Peyer's patch (tissue), 4 donors: ENCODE measurements at regions not wholly inside any gene's neighbourhood (a gene's known extent, or its start where the extent isn't known, plus 50 kb on each side); places are given as distances from the start of the nearest gene placed in this dataset.
"Not testable (repeated sequence)": the region's sequence is repeated elsewhere in the genome, so short reads cannot be mapped to it uniquely, and the experiment has no call there.

Experiments
- DNase-seq, 3 donors: peaks; one replicate each; pipeline ENCODE4 v3.0.0-alpha.2; 2017 to 2019
- H3K27ac ChIP-seq, 4 donors: fragments of 200-600 bp; sonication (generic); one replicate each; pipeline ENCODE4 v1.5.1; 2016 to 2019
- H3K27me3 ChIP-seq, 2 donors: fragments of 200-600 bp; sonication (generic); one replicate each; pipeline ENCODE4 v1.5.1; 2019
- H3K36me3 ChIP-seq, 3 donors: fragments of 200-600 bp; sonication (generic); one replicate each; pipeline ENCODE4 v1.5.1; 2016 to 2019
- H3K4me1 ChIP-seq, 4 donors: fragments of 200-600 bp; sonication (generic); one replicate each; pipeline ENCODE4 v1.5.1; 2016 to 2019
- H3K4me3 ChIP-seq, 4 donors: fragments of 200-600 bp; sonication (generic); 1 replicate in 3 of 4; 2 replicates in 1 of 4; pipeline ENCODE4 v1.5.1; 2016 to 2019; ENCODE audit warnings: mild to moderate bottlenecking in 1 of 4
- H3K9me3 ChIP-seq, 4 donors: fragments of 200-600 bp; sonication (generic); one replicate each; pipeline ENCODE4 v1.5.1; 2016 to 2019; ENCODE audit warnings: mild to moderate bottlenecking in 1 of 4
- POLR2A ChIP-seq, 2 donors: fragments of 450-650 bp; IDR thresholded peaks; one replicate each; pipeline ENCODE4 v1.5.1; 2017; ENCODE audit warnings: antibody characterized with exemption in 2 of 2, mild to moderate bottlenecking in 2 of 2, moderate library complexity in 2 of 2
- TF ChIP-seq, protein P1 (sequence below), 6 experiments: fragments of 450-650 bp in 4 of 6; fragments of 200-600 bp in 2 of 6; sonication (generic) in 1 of 6; IDR thresholded peaks; one replicate each; pipeline ENCODE4 v1.5.1; 2017 to 2019; ENCODE audit warnings: antibody characterized with exemption in 6 of 6, mild to moderate bottlenecking in 3 of 6, moderate library complexity in 1 of 6

DNA sequence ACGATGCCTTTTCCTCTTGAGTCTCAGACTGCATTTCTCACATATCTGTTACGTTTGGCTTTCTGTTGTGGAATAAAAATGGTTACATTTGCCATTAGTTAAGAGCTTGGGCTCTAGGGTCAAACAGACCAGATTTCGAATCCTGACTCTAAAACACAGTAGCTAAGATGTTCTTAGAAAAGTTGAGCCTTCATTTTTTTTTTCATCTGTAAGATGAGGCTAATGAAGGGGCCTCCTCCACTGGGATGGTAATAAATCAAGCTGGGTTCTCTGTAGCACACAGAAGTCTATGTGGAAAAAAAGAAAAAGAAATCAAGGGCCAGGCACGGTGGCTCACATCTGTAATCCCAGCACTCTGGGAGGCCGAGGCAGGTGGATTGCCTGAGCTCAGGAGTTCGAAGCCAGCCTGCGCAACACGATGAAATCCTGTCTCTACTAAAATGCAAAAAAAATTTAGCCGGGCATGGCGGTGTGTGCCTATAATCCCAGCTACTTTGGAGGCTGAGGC, 49.9 kb upstream of the CAPRIN1 start:
- H3K27ac ChIP-seq: no peak overlapping the region
- no peak for TF ChIP-seq POLR2A (IDR thresholded peaks at IDR 0.05)
- TF ChIP-seq, protein P1, sequence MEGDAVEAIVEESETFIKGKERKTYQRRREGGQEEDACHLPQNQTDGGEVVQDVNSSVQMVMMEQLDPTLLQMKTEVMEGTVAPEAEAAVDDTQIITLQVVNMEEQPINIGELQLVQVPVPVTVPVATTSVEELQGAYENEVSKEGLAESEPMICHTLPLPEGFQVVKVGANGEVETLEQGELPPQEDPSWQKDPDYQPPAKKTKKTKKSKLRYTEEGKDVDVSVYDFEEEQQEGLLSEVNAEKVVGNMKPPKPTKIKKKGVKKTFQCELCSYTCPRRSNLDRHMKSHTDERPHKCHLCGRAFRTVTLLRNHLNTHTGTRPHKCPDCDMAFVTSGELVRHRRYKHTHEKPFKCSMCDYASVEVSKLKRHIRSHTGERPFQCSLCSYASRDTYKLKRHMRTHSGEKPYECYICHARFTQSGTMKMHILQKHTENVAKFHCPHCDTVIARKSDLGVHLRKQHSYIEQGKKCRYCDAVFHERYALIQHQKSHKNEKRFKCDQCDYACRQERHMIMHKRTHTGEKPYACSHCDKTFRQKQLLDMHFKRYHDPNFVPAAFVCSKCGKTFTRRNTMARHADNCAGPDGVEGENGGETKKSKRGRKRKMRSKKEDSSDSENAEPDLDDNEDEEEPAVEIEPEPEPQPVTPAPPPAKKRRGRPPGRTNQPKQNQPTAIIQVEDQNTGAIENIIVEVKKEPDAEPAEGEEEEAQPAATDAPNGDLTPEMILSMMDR (IDR thresholded peaks at IDR 0.05): no peak
- H3K36me3 ChIP-seq: no peaks in the 10 kb centered on the region
- no peaks in the 10 kb centered on the region for H3K27me3 ChIP-seq
- no peak for DNase-seq
- no peaks in the 10 kb centered on the region for H3K9me3 ChIP-seq
- peaks cover 0 to 4% (median 0%) of the 10 kb centered on the region in 4 donors for H3K4me1 ChIP-seq
- H3K4me3 ChIP-seq: no peak overlapping the region

DNA sequence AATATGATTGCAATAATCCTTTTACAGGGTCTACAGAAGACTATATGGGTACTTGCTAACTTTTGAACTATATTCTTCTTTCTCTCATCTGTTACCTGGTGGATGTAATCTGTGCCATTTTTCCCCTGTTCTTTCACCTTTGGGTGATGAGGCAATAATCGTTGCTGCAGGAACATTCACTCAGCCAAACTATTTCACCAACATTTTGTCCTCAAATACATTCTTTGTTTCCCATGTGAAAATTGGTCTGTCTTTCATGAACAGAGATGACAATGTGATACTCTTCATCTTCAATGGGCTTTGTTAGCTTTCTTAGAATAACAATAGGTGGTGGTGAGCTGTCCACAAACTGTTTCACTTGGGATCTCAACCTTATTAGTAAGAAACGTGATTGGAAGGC, 52.1 kb upstream of the CAPRIN1 start:
- no peak for DNase-seq
- H3K9me3 ChIP-seq: no peaks in the 10 kb centered on the region
- no peak overlapping the region for H3K27ac ChIP-seq
- H3K27me3 ChIP-seq: no peaks in the 10 kb centered on the region
- peaks cover 0 to 4% (median 0%) of the 10 kb centered on the region in 4 donors for H3K4me1 ChIP-seq
- TF ChIP-seq, protein P1 (IDR thresholded peaks at IDR 0.05): no peak
- TF ChIP-seq POLR2A (IDR thresholded peaks at IDR 0.05): no peak
- H3K36me3 ChIP-seq: no peaks in the 10 kb centered on the region
- no peak overlapping the region for H3K4me3 ChIP-seq

DNA sequence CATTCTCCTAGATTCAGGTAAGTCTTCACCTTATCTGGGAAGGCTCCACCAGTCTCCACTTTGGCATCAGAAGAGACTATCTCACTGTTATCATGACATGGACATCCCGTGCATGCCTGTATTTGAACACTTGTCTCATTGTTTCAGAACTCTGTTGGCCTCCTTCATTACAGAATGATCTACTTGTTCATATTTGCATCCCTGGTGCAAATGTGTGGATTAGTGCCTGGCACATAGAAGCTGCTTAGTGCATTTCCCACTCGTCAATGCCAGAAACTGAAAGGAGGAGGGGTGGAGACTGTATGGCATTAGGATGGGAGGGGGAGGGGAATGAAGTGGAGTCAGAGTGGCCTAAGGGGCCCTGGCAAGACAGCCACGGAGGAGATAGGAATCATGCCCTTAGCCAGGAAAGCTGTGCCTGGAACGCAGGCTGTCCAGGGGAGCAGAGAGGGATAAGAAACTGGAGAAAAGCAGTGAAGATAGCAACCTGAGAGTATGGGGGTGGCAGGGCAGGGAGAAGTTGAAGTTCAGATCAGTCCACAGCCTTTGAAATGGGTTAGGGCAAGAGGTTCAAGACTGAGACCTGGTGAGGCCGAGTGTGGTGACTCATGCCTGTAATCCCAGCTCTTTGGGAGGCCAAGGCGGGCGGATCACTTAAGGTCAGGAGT, 53.8 kb upstream of the CAPRIN1 start:
- no peaks in the 10 kb centered on the region for H3K36me3 ChIP-seq
- no peaks in the 10 kb centered on the region for H3K9me3 ChIP-seq
- peaks cover 0 to 4% (median 0%) of the 10 kb centered on the region in 4 donors for H3K4me1 ChIP-seq
- TF ChIP-seq, protein P1 (IDR thresholded peaks at IDR 0.05): no peak
- no peak overlapping the region for H3K4me3 ChIP-seq
- H3K27ac ChIP-seq: no peak overlapping the region
- H3K27me3 ChIP-seq: no peaks in the 10 kb centered on the region
- no peak for DNase-seq

DNA sequence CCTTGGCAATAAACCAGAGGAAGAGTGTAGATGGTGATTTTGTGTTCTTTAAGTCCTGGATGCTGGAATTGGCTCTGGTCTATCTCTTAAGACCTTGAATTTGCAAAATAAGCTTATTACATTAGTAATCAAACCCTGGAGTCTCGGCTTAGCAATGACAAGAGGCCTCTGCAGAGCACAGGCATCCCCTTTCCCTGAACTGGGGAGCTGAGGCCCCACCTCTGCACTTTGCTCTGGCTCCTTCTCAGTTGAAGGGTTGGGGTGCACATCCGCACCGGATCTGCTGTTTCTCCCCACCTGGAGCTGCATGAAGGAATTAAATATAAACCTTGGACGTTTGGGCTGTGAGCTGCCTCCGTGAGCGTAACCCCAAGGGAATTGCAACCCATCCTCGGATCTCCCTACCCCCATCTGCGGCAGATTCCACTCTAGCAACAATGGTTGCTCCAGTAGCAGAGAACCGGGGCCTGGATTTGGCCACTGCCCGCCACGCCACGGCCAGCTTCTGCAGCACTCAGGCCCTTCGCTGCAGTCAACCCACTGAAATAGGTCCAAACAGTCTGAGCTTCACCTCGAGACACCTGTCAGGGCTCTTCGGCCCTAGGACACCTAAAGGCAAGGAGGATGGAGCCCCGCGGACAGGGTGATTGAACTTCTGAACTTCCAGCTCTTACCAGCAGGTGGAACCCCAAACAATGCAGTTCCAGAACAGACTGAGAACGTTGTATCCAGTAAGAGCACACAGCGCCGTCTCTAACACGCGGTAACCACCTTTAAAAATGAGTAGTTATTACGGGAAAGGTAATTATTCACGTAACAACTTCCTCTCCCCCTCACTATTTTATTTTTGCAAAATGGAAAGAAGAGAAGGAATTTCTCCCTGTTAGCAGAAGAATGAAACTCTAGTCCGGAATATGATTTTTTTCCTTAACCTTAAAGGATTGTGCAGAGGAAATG, 54.8 kb upstream of the CAPRIN1 start:
- H3K36me3 ChIP-seq: no peaks in the 10 kb centered on the region
- no peak overlapping the region for H3K27ac ChIP-seq
- H3K4me1 ChIP-seq: peaks cover 0 to 4% (median 0%) of the 10 kb centered on the region in 4 donors
- no peaks in the 10 kb centered on the region for H3K9me3 ChIP-seq
- peak; percentile 59 to 91 (median 67) for DNase-seq
- TF ChIP-seq, protein P1 (IDR thresholded peaks at IDR 0.05): peak; percentile 49 to 91 (median 81)
- TF ChIP-seq POLR2A (IDR thresholded peaks at IDR 0.05): no peak
- H3K4me3 ChIP-seq: peak overlapping the region in 2 of 4 donors; percentile 19 to 39
- no peaks in the 10 kb centered on the region for H3K27me3 ChIP-seq

DNA sequence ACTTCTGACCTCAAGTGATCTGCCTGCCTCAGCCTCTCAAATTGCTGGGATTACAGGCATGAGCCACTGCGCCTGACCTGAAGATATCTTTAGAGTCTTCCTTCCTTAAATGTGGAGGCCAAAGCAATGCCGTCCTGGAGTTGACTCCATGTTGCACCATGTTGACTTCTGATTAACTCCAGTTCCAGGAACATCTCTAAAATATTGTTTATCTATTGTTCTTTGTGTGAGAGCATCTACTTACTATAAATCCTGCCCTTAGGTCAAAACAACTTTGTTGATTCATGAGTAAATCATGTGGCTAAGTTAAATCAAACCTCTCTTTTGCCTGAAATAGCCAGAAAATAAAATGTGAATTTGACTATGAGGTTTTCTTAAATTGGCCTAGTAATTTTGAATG, 56.6 kb upstream of the CAPRIN1 start:
- no peak overlapping the region for H3K27ac ChIP-seq
- no peaks in the 10 kb centered on the region for H3K36me3 ChIP-seq
- H3K4me1 ChIP-seq: peaks cover 0 to 4% (median 0%) of the 10 kb centered on the region in 4 donors
- H3K27me3 ChIP-seq: no peaks in the 10 kb centered on the region
- no peak for DNase-seq
- H3K4me3 ChIP-seq: no peak overlapping the region
- no peaks in the 10 kb centered on the region for H3K9me3 ChIP-seq
- TF ChIP-seq, protein P1 (IDR thresholded peaks at IDR 0.05): no peak
- no peak for TF ChIP-seq POLR2A (IDR thresholded peaks at IDR 0.05)

DNA sequence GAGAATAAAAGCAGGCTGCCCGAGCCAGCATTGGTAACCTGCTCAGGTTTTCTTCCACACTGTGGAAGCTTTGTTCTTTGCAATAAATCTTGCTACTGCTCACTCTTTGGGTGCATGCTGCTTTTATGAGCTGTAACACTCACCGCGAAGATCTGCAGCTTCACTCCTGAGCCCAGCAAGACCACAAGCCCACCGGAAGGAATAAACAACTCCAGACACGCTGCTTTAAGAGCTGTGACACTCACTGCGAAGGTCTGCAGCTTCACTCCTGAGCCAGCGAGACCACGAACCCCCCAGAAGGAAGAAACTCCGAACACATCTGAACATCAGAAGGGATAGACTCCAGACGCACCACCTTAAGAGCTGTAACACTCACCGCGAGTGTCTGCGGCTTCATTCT, 60.4 kb upstream of the CAPRIN1 start:
- H3K4me1 ChIP-seq, H3K4me3 ChIP-seq, H3K9me3 ChIP-seq, DNase-seq, H3K36me3 ChIP-seq, H3K27ac ChIP-seq, H3K27me3 ChIP-seq: not testable (repeated sequence)

DNA sequence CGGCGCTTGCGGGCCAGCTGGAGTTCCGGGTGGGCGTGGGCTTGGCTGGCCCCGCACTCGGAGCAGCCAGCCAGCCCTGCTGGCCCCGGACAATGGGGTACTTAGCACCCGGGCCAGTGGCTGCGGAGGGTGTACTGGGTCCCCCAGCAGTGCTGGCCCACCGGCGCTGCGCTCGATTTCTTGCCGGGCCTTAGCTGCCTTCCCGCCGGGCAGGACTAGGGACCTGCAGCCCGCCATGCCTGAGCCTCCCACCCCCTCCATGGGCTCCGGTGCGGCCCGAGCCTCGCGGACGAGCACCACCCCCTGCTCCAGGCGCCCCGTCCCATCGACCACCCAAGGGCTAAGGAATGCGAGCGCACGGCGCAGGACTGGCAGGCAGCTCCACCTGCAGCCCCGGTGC, 61.4 kb upstream of the CAPRIN1 start:
- DNase-seq, H3K27ac ChIP-seq, H3K4me1 ChIP-seq, H3K36me3 ChIP-seq, H3K4me3 ChIP-seq, H3K9me3 ChIP-seq, H3K27me3 ChIP-seq: not testable (repeated sequence)
